IMR-90 (cell line): ENCODE measurements at regions not wholly inside any gene's neighbourhood (a gene's known extent, or its start where the extent isn't known, plus 50 kb on each side); places are given as distances from the start of the nearest gene placed in this dataset.

ENCODE experiments used
- ATAC-seq: fragments of 200-7000 bp; cut with Tn5 transposase; 2 replicates; pipeline ENCODE4 v1.9.1; 2020; ENCODE audit warnings: low read depth, mild to moderate bottlenecking, moderate library complexity
- BruUV-seq: library from RNA; stranded (reverse); fragments of 400-500 nt; replicated peaks from 2 replicates; lab custom pipeline; 2021; lab: Mats Ljungman, UMichigan
- CTCF ChIA-PET: fragments of 300-600 bp; formaldehyde crosslinking; extraction: SDS; loops from one replicate; lab custom pipeline; 2021; ENCODE audit warnings: antibody characterized with exemption; lab: Yijun Ruan, JAX
- POLR2A ChIA-PET: fragments of 300-600 bp; sonication (Branson Sonifier 250); formaldehyde crosslinking; loops from one replicate; lab custom pipeline; 2022; ENCODE audit warnings: antibody characterized with exemption; ENCODE audit not compliant: unreplicated experiment; lab: Charles Lee
- DNase-seq: peaks from one replicate; pipeline ENCODE4 v3.0.0; 2013
- H2AFZ ChIP-seq: replicated peaks from 2 replicates; pipeline ENCODE3; 2013; ENCODE audit warnings: low read length, mild to moderate bottlenecking; ENCODE audit not compliant: poor library complexity
- H2AK5ac ChIP-seq: 2 replicates; pipeline ENCODE4 v1.6.1; 2013; ENCODE audit warnings: low read depth, low read length, inconsistent platforms
- H2AK9ac ChIP-seq: replicated peaks from 2 replicates; pipeline ENCODE3; 2013; ENCODE audit warnings: mild to moderate bottlenecking, low read depth, low read length, moderate library complexity; ENCODE audit not compliant: poor library complexity
- H2BK120ac ChIP-seq: 2 replicates; pipeline ENCODE4 v1.6.1; 2013; ENCODE audit warnings: low read depth, low read length, inconsistent platforms
- H2BK15ac ChIP-seq: 3 replicates; pipeline ENCODE4 v1.6.1; 2013; ENCODE audit warnings: low read depth, low read length, inconsistent platforms
- H2BK20ac ChIP-seq: 2 replicates; pipeline ENCODE4 v1.6.1; 2013; ENCODE audit warnings: low read depth, mild to moderate bottlenecking, inconsistent platforms, low read length, moderate library complexity
- H2BK5ac ChIP-seq: 2 replicates; pipeline ENCODE4 v1.6.1; 2013; ENCODE audit warnings: mild to moderate bottlenecking, low read depth, low read length, inconsistent platforms; ENCODE audit not compliant: poor library complexity, severe bottlenecking
- H3K14ac ChIP-seq: replicated peaks from 2 replicates; pipeline ENCODE4 v1.6.1; 2013; ENCODE audit warnings: low read depth, low read length, inconsistent platforms
- H3K18ac ChIP-seq: 2 replicates; pipeline ENCODE4 v1.6.1; 2013; ENCODE audit warnings: low read depth, low read length, control low read depth
- H3K23ac ChIP-seq: 2 replicates; pipeline ENCODE4 v1.6.1; 2013; ENCODE audit warnings: low read depth, low read length, inconsistent platforms
- H3K27ac ChIP-seq: 2 replicates; pipeline ENCODE4 v1.5.1; 2013; ENCODE audit warnings: mild to moderate bottlenecking, control low read depth, low read length; ENCODE audit not compliant: insufficient read depth
- H3K27me3 ChIP-seq: 2 replicates; pipeline ENCODE4 v1.6.1; 2013; ENCODE audit warnings: low read length; ENCODE audit not compliant: control insufficient read depth, insufficient read depth
- H3K36me3 ChIP-seq: 2 replicates; pipeline ENCODE4 v1.6.1; 2013; ENCODE audit warnings: low read length, mixed read lengths; ENCODE audit not compliant: control insufficient read depth, insufficient read depth
- H3K4ac ChIP-seq: 2 replicates; pipeline ENCODE4 v1.6.1; 2013; ENCODE audit warnings: low read depth, low read length, inconsistent platforms
- H3K4me1 ChIP-seq: 2 replicates; pipeline ENCODE4 v1.6.1; 2013; ENCODE audit warnings: low read length, mixed read lengths; ENCODE audit not compliant: control insufficient read depth, insufficient read depth
- H3K4me2 ChIP-seq: 2 replicates; pipeline ENCODE4 v1.6.1; 2013; ENCODE audit warnings: low read depth, mild to moderate bottlenecking, control low read depth, low read length, moderate library complexity
- H3K4me3 ChIP-seq: 2 replicates; pipeline ENCODE4 v1.5.1; 2013; ENCODE audit warnings: low read depth, mild to moderate bottlenecking, control low read depth, low read length, moderate library complexity; ENCODE audit not compliant: insufficient read depth
- H3K56ac ChIP-seq: 2 replicates; pipeline ENCODE4 v1.6.1; 2013; ENCODE audit warnings: low read length, inconsistent platforms; ENCODE audit not compliant: insufficient read depth; ENCODE audit errors: extremely low read depth
- H3K79me1 ChIP-seq, 2 experiments: 2 replicates each; pipeline ENCODE4 v1.6.1; 2013; ENCODE audit warnings: low read length in 2 of 2, inconsistent platforms in 1 of 2, low read depth in 1 of 2
- H3K9ac ChIP-seq: 2 replicates; pipeline ENCODE4 v1.6.1; 2013; ENCODE audit warnings: low read depth, low read length, control low read depth
- H3K9me1 ChIP-seq: 2 replicates; pipeline ENCODE4 v1.6.1; 2013; ENCODE audit warnings: low read length, inconsistent platforms; ENCODE audit not compliant: insufficient read depth
- H3K9me3 ChIP-seq: 2 replicates; pipeline ENCODE4 v1.6.1; 2013; ENCODE audit warnings: low read length; ENCODE audit not compliant: control insufficient read depth, insufficient read depth
- H4K20me1 ChIP-seq: 2 replicates; pipeline ENCODE4 v1.6.1; 2013; ENCODE audit warnings: low read length, inconsistent platforms; ENCODE audit not compliant: insufficient read depth
- H4K5ac ChIP-seq: 2 replicates; pipeline ENCODE4 v1.6.1; 2013; ENCODE audit warnings: mild to moderate bottlenecking, low read depth, low read length, control low read depth
- H4K8ac ChIP-seq, 2 experiments: 2 replicates each; pipeline ENCODE4 v1.6.1; 2013; ENCODE audit warnings: low read depth in 2 of 2, low read length in 2 of 2, control low read depth in 1 of 2, inconsistent platforms in 1 of 2
- H4K91ac ChIP-seq: 2 replicates; pipeline ENCODE4 v1.6.1; 2013; ENCODE audit warnings: low read depth, low read length, inconsistent platforms; ENCODE audit not compliant: insufficient read depth
- BHLHE40 ChIP-seq: fragments of 150-350 bp; IDR thresholded peaks from 2 replicates; pipeline ENCODE4 v1.6.1; 2016; ENCODE audit warnings: mild to moderate bottlenecking, low read depth, low read length
- CEBPB ChIP-seq: IDR thresholded peaks from 2 replicates; pipeline ENCODE4 v1.6.1; 2012; ENCODE audit warnings: low read depth, low read length, improper control_type of control experiment
- CHD1 ChIP-seq: IDR thresholded peaks from 2 replicates; pipeline ENCODE4 v1.6.1; 2012; ENCODE audit warnings: low read depth, low read length, improper control_type of control experiment
- CTCF ChIP-seq: conservative IDR thresholded peaks from 2 replicates; pipeline ENCODE4 v1.5.1; 2012; ENCODE audit warnings: mild to moderate bottlenecking, low read depth, low read length, improper control_type of control experiment
- ELK1 ChIP-seq: fragments of 150-350 bp; IDR thresholded peaks from 2 replicates; pipeline ENCODE4 v1.6.1; 2016; ENCODE audit warnings: low read depth, mild to moderate bottlenecking, low read length, moderate library complexity, borderline replicate concordance
- FOS ChIP-seq: fragments of 150-350 bp; IDR thresholded peaks from 2 replicates; pipeline ENCODE4 v1.6.1; 2016; ENCODE audit warnings: low read depth, low read length
- MAFK ChIP-seq: IDR thresholded peaks from 2 replicates; pipeline ENCODE4 v1.6.1; 2012; ENCODE audit warnings: low read depth, low read length, improper control_type of control experiment
- MAZ ChIP-seq: IDR thresholded peaks from 2 replicates; pipeline ENCODE4 v1.6.1; 2012; ENCODE audit warnings: low read depth, mild to moderate bottlenecking, low read length, improper control_type of control experiment, moderate library complexity, borderline replicate concordance
- MXI1 ChIP-seq: IDR thresholded peaks from 2 replicates; pipeline ENCODE4 v1.6.1; 2012; ENCODE audit warnings: low read depth, mild to moderate bottlenecking, low read length, moderate library complexity, borderline replicate concordance
- RAD21 ChIP-seq: IDR thresholded peaks from 2 replicates; pipeline ENCODE4 v1.6.1; 2012; ENCODE audit warnings: low read length, improper control_type of control experiment
- RCOR1 ChIP-seq: IDR thresholded peaks from 2 replicates; pipeline ENCODE4 v1.6.1; 2012; ENCODE audit warnings: mild to moderate bottlenecking, low read length, improper control_type of control experiment; ENCODE audit not compliant: insufficient replicate concordance
- RFX5 ChIP-seq: IDR thresholded peaks from 2 replicates; pipeline ENCODE4 v1.8.0; 2012; ENCODE audit warnings: low read depth, mild to moderate bottlenecking, low read length, moderate library complexity
- SMC3 ChIP-seq: fragments of 150-350 bp; IDR thresholded peaks from 2 replicates; pipeline ENCODE4 v1.6.1; 2016; ENCODE audit warnings: low read depth, mild to moderate bottlenecking, antibody characterized with exemption, low read length, moderate library complexity
- USF2 ChIP-seq: fragments of 150-350 bp; IDR thresholded peaks from 2 replicates; pipeline ENCODE4 v1.6.1; 2017; ENCODE audit warnings: mild to moderate bottlenecking, antibody characterized with exemption, low read length, low read depth
- WGBS, 2 experiments: methylation state at CpG; one replicate each; pipeline versions ENCODE4 v1.1.5 to v1.1.7; 2013; ENCODE audit warnings: missing lambda C conversion rate in 2 of 2; ENCODE audit not compliant: insufficient read length in 1 of 2; ENCODE audit errors: extremely low coverage in 2 of 2; 5-methylcytosine and 5-hydroxymethylcytosine counted together
- dilution Hi-C: fragments of 300-500 bp; cut with HindIII; formaldehyde crosslinking; loops from one replicate; pipeline ENCODE4 v1.14.3; 2018; ENCODE audit warnings: low sequenced_read_pairs; ENCODE audit not compliant: unreplicated experiment
- in situ Hi-C: fragments of 300-500 bp; cut with MboI; formaldehyde crosslinking; loops from 3 replicates; pipeline ENCODE4 v1.14.3; 2019; ENCODE audit warnings: low sequenced_read_pairs, inconsistent platforms, mixed read lengths
- intact Hi-C: fragments of 100-400 bp; cut with micrococcal nuclease; formaldehyde crosslinking; loops from 2 replicates; pipeline ENCODE4 v1.10.0; 2022

GRCh38 chr19:28880735-28881401 lies 332.1 kb downstream of the UQCRFS1 start:
- no peak overlapping the region for H4K5ac ChIP-seq
- no peak overlapping the region for H2BK5ac ChIP-seq
- no peaks in the 10 kb centered on the region for H4K20me1 ChIP-seq
- no peak overlapping the region for H2BK15ac ChIP-seq
- H2AK9ac ChIP-seq = no peak overlapping the region
- no peaks in the 10 kb centered on the region for H3K79me1 ChIP-seq
- H3K9ac ChIP-seq = no peak overlapping the region
- intact Hi-C loops = no loop called here
- no peak overlapping the region for H4K91ac ChIP-seq
- no peak overlapping the region for H2AFZ ChIP-seq
- H2BK20ac ChIP-seq = no peak overlapping the region
- H3K4me3 ChIP-seq = no peak overlapping the region
- TF ChIP-seq RCOR1 = no peak
- TF ChIP-seq RAD21 = no peak
- no peak for TF ChIP-seq MAFK
- no peak for TF ChIP-seq CEBPB
- TF ChIP-seq FOS = no peak
- no peak for TF ChIP-seq CHD1
- no peak for TF ChIP-seq MAZ
- no peak for TF ChIP-seq BHLHE40
- no peak for TF ChIP-seq CTCF
- TF ChIP-seq ELK1 = no peak
- TF ChIP-seq USF2 = no peak
- TF ChIP-seq MXI1 = no peak
- no peak for TF ChIP-seq RFX5
- TF ChIP-seq SMC3 = no peak
- H2BK120ac ChIP-seq = no peak overlapping the region
- H3K23ac ChIP-seq = no peak overlapping the region
- ATAC-seq = no peak
- 0 out of 2 replicates have a peak, but pooled peaks cover 3% of the 10 kb centered on the region for H3K9me1 ChIP-seq
- no peak overlapping the region for H2AK5ac ChIP-seq
- BruUV-seq = no TSS peak
- H3K18ac ChIP-seq = no peak overlapping the region
- H3K27me3 ChIP-seq = no peaks in the 10 kb centered on the region
- H3K36me3 ChIP-seq = no peaks in the 10 kb centered on the region
- CTCF ChIA-PET = no interaction called here
- WGBS, 2 experiments = no CpG with 5 or more reads among the region's 10 CpGs
- no peak overlapping the region for H3K27ac ChIP-seq
- H4K8ac ChIP-seq = no peak overlapping the region
- in situ Hi-C loops = loop anchor here (10.0 kb wide), 1 partner anchor 146 kb away; no protein-coding TSS in a partner anchor
- no peak overlapping the region for H3K4me2 ChIP-seq
- H3K56ac ChIP-seq = no peak overlapping the region
- H3K14ac ChIP-seq = no peak overlapping the region
- no peaks in the 10 kb centered on the region for H3K9me3 ChIP-seq
- no peak overlapping the region for H3K4ac ChIP-seq
- dilution Hi-C loops = no loop called here
- DNase-seq = no peak
- POLR2A ChIA-PET = no interaction called here
- no peaks in the 10 kb centered on the region; the same call in 1 of the 2 replicates for H3K4me1 ChIP-seq
